Stimulated activated CD8-positive, alpha-beta memory T cell treated with anti-CD3 and anti-CD28 coated beads, Interleukin-2, amount 100 ng/mL, for 1 hour (primary cell): ENCODE measurements at regions not wholly inside any gene's neighbourhood (a gene's known extent, or its start where the extent isn't known, plus 50 kb on each side); places are given as distances from the start of the nearest gene placed in this dataset.

Experiments
- DNase-seq, 2 donors: peaks; one replicate each; pipeline ENCODE4 v3.0.0-alpha.2; 2020; ENCODE audit warnings: low read depth in 2 of 2

- no peak for DNase-seq
Measured at GRCh38 chr14:66111891-66112290, 374.3 kb upstream of the CCDC196 start.

DNA sequence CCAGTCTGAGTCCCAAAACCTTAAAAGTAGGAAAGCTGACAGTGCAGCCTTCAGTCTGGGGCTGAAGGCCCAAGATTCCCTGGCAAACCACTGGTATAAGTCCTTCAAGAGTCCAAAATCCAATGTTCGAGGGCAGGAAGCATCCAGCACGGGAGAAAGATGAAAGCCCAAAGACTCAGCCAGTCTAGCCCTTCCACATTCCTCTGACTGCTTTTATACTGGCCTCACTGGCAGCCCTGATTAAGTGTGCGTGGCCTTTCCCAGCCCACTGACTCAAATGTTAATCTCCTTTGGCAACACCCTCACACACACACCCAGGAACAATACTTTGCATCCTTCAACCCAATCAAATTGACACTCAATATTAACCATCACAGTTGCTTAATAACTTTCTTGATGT is 372.1 kb upstream of the CCDC196 start:
- DNase-seq: no peak

DNA sequence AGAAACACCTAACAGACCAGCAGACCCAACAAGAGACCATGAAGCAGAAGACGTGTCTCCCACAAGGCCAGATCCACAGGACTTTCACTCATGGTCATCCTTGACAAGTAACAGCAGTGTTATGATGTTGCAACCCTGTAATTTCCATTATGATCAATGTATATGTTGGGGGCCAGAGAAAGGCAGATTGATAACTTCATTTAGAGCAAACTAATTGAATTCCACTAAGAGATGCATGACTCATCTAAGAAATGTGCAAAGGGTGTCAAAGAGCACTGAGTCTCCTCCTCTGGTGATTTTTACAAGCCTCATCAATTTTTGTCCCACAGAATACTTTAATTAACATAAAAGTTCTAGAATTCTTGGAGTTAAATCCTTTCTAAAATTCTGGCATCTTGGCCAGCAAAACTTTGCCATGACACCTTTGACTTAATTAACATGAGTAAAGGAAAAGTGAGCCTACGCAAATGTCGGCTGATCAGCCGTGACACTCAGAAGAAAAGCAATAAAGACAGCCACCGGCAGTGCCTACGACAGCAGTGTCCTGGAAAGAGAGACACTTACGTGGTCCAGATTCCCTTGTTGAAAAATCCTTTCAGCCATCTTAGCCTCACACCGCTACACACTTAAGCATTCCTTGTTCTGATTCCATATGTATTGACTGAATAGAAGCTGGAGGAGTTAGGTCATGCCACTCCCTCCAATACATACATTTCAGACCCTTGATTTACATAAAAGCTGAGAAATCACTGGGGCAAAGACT is 370.2 kb upstream of the CCDC196 start:
- DNase-seq: no peak

GRCh38 chr14:66116732-66117131 is 369.4 kb upstream of the CCDC196 start:
- no peak for DNase-seq

GRCh38 chr14:66117600-66117999 is 368.6 kb upstream of the CCDC196 start:
- DNase-seq: no peak

- DNase-seq: no peak
Measured at GRCh38 chr14:66119606-66120231, 366.5 kb upstream of the CCDC196 start.

DNA sequence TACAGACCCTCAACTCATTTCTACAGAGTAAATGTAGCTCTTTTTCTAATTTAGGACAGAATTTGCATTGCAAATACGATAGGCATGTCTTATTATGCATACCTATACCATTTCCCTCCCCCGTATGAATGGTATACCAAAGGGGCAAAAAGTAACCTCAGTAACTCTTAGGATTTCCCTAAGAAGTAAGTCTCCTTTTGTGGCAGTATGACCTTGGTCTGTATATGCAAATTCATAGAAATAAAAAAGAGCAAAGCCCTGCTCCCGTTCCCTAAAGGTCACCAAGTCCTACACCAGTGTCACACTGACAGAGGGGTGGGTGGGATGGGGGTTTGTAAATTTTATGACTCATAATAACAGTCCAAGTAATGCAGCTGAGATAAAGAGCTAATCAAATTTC is 365.8 kb upstream of the CCDC196 start:
- DNase-seq: no peak

DNA sequence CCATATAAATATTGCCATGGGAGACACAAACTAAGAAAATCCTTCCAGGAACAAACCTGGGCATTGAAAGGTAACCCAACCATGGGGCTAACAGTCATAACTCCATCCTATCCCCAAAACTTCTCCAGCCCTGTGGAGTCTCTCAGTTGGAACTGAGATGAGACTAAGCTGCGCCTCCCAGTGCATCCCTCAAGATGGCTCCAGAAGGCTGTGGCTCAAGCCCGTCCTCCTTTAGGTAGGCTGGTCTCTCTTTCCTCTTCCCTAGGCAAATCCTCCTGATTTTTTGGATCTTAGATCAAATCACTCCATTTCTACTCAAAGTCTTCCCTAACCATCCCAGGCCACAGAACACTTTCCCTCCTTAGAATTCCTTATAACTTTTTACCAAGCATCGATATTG is 364.3 kb upstream of the CCDC196 start:
- no peak for DNase-seq

- no peak for DNase-seq
Measured at GRCh38 chr14:66129224-66129623, 356.9 kb upstream of the CCDC196 start.

GRCh38 chr14:66131111-66131510 is 355.1 kb upstream of the CCDC196 start:
- no peak for DNase-seq

DNA sequence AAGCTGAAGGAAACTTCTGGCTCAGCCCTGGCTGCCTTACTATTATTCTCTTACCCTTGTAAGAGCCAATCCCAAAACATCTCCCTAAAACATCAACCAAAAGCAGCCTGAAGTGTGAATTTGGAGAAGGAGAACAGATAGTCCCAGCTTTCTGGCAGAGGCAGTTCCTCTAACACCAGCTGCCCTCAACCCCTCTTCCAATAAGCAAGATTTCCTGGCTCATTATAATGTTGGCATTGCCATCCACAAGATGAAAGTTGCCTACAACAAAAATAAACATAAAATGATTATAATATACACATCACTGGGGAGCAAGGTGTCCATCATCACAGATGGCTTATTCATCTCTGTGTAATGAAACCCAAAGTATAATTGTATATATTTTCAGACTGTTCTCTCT is 352.5 kb upstream of the CCDC196 start:
- no peak for DNase-seq

DNA sequence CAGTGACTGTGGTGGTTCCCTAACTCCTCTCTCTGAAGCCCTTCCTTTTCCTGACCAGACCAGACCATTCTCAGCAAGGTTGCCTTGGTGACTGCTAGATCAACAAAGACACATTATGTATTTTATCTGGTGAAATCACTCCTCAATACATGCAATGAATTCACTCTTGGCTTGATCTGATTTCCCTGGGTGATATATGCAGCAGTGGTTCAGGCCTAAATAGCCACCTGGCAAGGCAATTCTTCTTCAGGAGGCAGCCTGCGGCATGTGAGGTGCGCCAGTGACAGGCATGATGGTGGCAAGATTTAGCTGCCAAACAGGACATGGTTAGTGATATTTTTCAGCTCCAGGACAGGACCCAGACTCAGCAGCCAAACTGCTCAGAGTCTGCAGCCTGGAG is 350.3 kb upstream of the CCDC196 start:
- no peak for DNase-seq

GRCh38 chr14:66137081-66137480 is 349.1 kb upstream of the CCDC196 start:
- DNase-seq: no peak

GRCh38 chr14:66139432-66139831 is 346.7 kb upstream of the CCDC196 start:
- no peak for DNase-seq

DNA sequence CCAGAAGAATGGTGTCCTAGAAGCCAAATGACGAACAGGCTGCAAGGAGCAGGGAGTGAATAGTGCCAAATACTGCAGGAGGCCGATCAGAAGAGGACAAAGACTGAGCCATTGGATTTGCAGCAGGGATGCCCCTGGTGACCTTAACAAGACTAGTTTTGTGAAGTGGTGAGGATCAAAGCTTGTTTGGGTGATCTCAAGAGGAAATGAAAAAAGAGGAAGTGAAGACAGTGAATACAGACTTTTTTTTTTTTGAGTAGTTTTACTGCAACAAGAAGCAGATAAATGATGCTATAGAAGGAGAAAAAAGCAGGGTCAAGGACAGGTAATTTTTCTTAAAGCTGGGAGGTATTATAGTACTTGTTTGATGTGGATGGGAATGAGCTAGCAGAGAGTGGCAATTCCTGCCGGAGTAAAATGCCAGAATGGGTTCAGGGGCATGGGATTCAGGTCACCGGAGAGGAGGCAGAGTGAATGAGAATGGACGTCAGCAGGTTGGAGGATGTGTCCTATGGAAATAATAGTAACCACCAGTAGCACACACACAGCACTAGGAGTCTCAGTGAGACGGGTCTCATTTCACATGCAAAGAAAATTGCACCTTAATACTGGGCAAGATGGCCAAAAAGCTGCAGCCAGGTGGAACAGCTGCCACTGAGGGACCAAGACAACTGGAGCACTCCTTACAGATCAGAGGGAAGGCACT is 345.8 kb upstream of the CCDC196 start:
- no peak for DNase-seq

DNA sequence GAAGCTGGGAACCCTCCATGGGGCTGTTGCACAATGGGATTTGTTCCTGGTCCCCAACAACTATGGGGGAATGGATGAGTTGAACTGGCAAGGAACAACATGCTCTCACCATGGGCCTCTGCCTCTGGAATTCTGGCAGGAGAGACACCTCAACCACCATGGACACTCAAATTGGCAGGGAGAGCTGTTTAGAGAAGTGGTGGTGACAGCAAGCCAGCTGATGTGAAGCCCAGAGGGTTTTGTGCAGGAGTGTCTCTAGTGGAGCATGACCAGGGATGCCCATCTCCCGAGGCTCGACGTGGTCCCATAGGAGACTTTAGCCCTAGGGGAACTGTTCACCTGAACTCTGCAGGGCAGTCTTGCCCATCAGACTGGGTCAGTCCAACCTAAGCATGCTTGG is 345.2 kb upstream of the CCDC196 start:
- no peak for DNase-seq

DNA sequence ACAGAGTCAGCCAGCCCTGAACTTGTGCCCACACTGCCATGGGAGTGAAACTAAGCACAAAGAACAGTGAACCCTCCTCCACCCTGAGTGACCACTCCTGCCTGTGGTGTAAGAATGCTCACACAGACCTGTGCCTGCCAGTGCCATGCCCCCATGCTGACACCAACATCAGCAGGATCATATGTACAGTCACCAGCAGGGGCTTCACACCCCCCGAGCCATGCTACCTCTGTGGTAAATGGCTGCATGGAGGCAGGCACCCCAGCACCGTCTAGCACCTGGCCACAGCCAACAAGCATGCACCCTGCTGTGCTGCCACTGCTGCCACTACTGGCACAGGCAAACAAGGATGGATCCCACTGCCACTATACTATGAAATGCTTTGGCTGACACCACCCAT is 344.4 kb upstream of the CCDC196 start:
- DNase-seq: no peak

- no peak for DNase-seq
Measured at GRCh38 chr14:66143387-66144112, 342.6 kb upstream of the CCDC196 start.

- DNase-seq: no peak
Measured at GRCh38 chr14:66152302-66152701, 333.9 kb upstream of the CCDC196 start.

DNA sequence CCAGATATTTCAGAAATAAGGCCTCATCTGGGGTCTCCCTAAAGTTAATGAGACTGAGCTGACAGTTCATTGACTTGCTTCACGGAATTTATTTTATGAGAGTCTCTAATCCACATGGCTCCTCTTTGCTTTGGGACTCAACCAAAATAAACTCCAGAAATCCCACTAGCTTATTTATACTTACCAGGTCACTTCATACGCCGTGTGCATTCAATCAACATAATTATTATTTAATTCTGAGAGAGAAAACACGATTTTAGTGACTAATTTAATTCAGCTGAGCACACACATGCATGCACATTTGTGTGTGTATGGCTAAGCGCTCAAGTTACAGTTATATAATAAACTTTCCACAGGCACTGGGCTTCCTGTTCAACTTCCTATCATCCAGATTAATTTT is 333.4 kb upstream of the CCDC196 start:
- DNase-seq: no peak

DNA sequence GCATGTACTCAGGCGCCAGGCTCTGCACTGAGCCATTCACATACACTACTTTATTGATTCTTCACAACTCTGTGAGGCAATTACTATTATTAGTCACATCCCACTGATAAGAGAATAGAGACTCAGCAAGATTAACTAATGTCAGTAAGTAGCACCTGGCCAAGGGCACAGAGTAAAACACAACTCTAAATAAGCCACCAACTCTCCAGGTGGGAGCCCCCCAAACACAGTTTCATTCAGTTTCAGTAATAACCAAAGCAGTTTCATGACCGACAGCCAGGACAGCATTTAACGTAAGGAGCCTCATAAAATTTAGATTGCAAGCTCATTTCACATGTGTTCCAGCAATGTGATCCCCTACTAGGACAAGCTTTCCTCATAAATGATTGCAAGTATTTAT is 323.1 kb upstream of the CCDC196 start:
- DNase-seq: no peak

DNA sequence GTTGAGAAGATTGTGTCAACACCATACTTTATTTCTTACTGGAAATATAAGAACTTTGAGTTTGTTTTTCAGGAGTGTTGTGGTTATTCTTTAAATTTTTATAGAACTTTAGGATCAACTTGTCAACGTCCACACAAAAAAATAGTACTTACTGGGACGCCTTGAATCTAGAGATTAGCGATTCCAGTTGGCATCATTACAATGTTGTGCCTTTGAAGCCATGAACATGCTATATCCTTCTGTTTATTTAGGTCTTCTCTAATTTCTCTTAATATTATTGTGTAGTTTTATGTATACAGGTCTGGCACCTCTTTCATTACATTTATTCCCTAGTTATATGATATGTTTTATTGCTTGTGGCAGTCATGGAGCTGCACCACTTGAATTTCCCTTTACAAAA is 320.8 kb upstream of the CCDC196 start:
- DNase-seq: no peak
